ENCODE measurements at regions not wholly inside any gene's neighbourhood (a gene's known extent, or its start where the extent isn't known, plus 50 kb on each side); places are given as distances from the start of the nearest gene placed in this dataset.

GRCh38 chr6:44642349-44642748 is 254.8 kb downstream of the CDC5L start:
- DNase-seq = no peak

- DNase-seq = peak; percentile 35 to 41
These were observed 255.5 kb downstream of the CDC5L start for GRCh38 chr6:44642870-44643522.

DNA sequence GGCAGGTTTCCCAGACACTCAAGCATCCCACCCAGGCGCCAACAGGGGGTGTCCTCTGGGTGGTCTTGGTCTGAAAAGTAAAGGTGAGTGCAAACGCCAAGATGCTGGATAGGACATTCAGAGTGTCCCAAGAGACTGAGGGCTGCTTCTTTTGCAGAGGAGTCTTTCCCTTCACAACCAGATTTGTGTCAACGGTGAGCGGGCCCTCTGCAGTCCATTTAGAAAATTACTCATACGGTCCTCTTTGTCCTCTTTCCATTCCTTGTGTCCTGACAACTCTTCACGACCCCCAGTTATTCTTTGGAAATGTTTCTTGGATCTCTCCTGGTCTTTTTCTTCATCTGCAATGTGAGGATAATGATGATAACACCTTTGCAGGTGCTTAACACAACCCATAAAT is 257.8 kb downstream of the CDC5L start:
- DNase-seq = no peak

GRCh38 chr6:44646355-44646754 is 258.8 kb downstream of the CDC5L start:
- no peak for DNase-seq

- no peak for DNase-seq
These were observed 262.0 kb downstream of the CDC5L start for GRCh38 chr6:44649365-44650025.

DNA sequence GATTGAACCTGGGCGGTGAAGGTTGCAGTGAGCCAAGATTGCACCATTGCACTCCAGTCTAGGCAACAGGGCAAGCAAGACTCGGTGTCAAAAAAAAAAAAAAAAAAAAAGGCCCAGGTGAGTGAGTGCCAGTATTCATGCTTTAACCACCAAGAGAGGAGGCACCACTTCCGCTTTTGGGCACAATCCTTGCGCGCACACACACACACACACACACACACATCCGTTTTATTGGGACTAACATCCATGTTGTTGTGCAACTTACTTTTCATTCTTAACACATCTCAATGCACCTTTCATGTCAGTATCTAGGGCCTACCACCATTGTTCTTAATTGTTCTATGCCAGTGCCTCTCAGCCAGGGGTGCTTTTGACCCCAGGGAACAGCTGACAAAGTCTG is 263.0 kb downstream of the CDC5L start:
- DNase-seq = no peak

GRCh38 chr6:44650947-44651346 is 263.4 kb downstream of the CDC5L start:
- no peak for DNase-seq

GRCh38 chr6:44651604-44652003 is 264.1 kb downstream of the CDC5L start:
- DNase-seq = no peak

- no peak for DNase-seq
These were observed 265.0 kb downstream of the CDC5L start for GRCh38 chr6:44652547-44652946.

- DNase-seq = no peak
These were observed 265.6 kb downstream of the CDC5L start for GRCh38 chr6:44653091-44653490.

GRCh38 chr6:44653761-44654218 is 266.3 kb downstream of the CDC5L start:
- no peak for DNase-seq

GRCh38 chr6:44655412-44656342 is 268.2 kb downstream of the CDC5L start:
- peak; percentile 76 to 83 for DNase-seq

GRCh38 chr6:44656691-44657090 is 269.2 kb downstream of the CDC5L start:
- DNase-seq = no peak

- DNase-seq = no peak
These were observed 269.8 kb downstream of the CDC5L start for GRCh38 chr6:44657206-44657819.

DNA sequence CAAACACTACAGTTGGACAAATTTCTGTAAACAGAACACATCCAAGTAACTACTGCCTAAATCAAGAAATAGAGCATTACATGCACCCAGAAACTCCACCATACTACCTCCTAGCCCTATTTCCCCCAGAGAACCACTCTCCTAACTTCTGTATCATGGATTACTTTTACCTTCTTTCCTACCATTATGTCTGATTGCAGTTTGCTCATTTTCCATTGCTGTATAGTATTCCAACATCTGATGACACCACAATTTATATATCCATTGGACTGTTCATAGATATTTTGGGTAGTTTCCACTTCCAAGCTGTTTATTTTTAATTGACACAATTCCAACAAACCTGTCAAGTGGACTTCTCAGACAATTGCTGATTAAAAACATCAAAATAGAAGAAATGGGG is 271.1 kb downstream of the CDC5L start:
- no peak for DNase-seq

GRCh38 chr6:44659726-44660125 is 272.2 kb downstream of the CDC5L start:
- DNase-seq = no peak

DNA sequence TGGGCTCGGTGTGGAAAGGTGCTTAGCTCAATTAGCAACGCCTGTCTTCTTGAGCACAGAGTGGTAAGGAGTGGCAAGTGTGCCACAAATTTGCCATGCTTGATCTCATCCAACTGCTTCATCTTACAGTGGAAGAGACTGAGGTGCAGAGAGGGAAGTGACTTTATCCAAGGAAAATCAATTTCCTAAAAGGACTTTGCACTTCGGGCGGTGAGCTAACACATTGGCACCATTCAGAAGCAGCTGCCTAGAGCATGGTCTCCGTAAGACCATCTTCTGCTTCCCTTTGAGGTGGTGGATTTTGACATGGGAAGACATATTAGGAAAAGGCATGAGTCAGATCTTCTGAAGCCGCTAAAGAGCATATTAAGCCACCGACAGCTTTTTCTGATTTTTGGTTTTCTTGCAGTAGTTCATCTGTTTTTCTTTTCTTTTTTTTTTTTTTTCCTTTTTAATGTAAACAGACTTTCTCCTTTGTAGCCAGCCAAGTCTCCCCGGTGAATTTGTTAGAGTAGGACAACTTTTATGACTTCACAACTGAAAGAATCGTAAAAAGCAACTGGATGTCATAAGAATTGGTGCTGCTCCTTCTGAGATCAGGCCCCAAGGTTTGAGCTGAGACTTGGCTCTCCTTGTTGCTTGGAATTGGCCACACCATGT is 273.2 kb downstream of the CDC5L start:
- no peak for DNase-seq

GRCh38 chr6:44661221-44662008 is 273.9 kb downstream of the CDC5L start:
- DNase-seq = no peak

GRCh38 chr6:44662461-44663121 is 275.1 kb downstream of the CDC5L start:
- DNase-seq = no peak

DNA sequence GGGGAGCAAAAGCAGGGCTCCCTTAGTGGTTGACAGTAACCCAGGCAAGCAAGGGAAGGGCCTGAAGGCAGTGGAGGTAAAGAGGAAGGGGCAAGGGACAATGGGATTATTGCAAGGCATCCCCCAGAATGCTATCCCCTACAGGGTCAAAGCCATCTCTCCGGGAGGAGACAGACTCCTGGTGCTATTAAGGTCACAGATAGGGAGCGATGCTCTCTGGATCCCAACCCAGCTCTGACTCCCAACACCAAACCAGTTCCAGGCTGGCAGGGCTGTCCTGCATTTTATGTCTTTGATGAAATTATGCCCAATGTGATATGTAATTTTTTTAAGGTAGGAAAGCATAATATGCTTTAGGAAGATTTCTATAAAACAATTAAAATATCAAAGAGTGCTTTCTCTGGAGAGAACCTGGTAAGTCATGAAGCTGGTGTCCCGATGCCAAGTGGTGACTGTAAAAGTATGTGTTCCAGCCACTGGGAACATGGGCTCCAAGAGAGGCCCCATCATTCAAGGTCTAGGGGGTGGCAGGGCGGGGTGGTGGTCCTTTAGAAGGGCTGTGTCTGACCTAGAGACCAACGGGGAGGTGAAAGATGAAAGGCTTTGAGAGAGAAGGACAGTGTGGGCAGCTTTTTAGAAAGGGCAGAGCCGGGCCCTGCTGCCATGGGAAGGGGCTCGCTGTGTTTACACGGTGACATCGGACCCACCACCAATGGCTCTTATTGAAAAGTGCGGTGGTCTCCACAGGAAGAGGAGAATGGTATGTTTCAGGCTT is 276.5 kb downstream of the CDC5L start:
- no peak for DNase-seq

All from stimulated activated CD4-positive, alpha-beta T cell treated with anti-CD3 and anti-CD28 coated beads, Interleukin-2, amount 100 ng/mL, for 48 hours (primary cell).